GM21825 (cell line): ENCODE measurements at regions not wholly inside any gene's neighbourhood (a gene's known extent, or its start where the extent isn't known, plus 50 kb on each side); places are given as distances from the start of the nearest gene placed in this dataset.

Experiments used
- ATAC-seq: cut with Tn5 transposase; IDR thresholded peaks from one replicate; pipeline ENCODE4 v1.9.1; 2021; ENCODE audit warnings: mild to moderate bottlenecking, moderate library complexity; ENCODE audit not compliant: unreplicated experiment

DNA sequence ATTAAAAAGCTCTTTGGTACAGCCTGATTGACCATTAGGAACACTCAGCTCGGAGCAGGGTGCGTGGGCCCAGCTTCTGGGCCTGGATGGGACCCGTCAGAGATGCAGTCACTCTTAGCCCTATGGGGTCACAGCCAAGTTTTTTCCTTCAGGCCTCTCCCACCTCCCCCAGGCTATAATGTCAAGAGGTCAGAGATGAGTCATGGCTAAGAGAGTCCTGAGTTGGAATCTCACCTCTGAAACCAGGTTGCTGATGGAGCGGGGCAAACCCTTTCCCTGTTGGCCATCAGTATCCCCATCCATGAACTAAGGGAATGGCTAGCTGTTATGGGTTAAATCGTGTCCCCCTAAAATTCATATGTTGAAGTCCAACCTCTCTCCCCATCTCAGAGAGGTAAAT is 195.9 kb upstream of the POU3F1 start:
- no peak for ATAC-seq

DNA sequence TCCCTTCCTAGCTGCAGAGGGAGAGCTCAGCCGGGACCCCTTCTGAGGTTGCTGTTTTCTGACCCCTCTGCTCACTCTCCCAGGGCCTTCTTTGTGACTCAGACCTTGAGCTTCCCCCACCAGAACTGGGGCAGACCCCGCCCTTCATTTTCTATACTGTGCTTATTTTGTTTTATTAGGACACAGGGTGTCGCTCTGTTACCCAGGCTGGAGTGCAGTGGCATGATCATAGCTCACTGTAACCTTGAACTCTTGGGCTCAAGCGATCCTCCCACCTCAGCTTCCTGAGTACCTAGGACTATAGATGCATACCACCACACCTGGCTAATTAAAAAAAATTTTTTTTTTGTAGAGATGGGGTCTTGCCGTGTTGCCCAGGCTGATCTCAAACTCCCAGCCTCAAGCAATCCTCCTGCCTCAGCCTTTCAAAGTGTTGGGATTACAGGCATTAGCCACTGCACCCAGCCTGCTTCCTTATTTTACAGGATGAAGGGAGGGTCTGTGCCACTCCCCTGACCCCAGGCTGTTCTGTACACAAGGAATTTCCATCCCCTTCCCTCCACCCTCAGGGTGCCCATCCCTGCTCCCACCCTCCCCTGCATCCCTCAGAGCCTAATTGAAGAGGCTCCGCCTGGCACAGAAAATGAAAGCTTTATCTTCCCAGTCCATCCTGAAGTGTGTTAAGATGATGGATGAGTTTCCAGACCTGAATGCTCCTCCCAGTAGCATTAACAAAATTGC is 195.2 kb upstream of the POU3F1 start:
- no peak for ATAC-seq

DNA sequence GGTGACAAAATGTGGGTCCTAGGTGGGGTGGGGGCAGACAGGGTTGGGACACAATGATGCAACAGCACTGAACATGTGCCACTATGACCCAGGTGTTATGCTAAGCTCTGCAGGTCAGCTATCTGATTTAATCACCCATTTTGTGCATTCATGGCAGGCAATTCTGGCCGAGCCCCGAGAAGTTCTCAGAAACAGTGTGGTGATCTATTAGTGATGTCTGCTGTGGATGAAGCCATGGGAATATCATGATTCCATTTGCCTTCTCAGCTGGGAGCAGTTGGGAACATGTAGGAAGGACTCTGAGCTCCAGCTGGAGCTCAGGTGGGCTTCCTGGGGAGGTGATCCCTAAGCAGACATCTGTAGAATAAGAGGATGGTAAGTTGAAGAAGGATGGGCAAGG is 194.0 kb upstream of the POU3F1 start:
- ATAC-seq: no peak

- no peak for ATAC-seq
Observed at GRCh38 chr1:38239258-38239835, 192.8 kb upstream of the POU3F1 start.

DNA sequence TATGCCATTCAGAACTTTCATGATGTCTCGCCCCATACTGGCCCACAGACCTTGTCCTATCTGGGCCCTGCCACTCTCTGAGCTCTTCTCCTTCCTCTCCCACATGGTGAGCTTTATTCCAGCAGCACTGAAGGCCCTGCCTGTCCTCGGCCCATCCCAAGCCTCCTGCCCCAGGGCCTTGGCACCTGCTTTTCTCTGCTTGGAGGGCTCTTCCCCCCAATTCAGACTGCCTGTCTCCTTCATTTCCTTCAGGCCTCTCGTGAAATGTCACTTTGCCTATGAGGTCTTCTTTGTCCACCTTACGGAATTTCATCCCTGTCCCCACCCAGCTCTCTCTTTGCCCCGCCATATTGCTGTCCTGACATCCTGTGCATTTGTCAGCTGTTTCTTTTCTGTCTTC is 191.7 kb upstream of the POU3F1 start:
- no peak for ATAC-seq

- no peak for ATAC-seq
Observed at GRCh38 chr1:38235705-38236104, 189.1 kb upstream of the POU3F1 start.

DNA sequence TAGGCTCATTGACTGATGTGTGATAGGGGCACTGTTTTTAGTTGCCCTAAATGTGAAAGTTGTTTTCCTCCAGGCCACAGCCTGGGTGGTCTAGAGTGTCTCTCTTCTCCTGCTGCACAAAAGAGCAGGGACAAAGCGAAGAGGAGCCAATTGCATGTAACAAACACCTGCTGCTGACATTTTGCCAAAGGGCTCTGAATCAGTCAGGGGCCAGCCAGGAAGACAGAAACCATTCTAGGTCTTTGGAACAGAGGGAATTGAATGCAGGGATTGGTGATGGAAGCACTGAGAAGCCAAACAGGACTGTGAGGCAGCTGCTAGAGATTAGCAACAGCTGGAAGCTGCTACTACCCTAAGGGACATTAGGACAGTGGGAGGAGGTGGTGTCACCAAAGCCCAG is 185.3 kb upstream of the POU3F1 start:
- ATAC-seq: no peak

GRCh38 chr1:38228718-38229117 is 182.1 kb upstream of the POU3F1 start:
- no peak for ATAC-seq

- ATAC-seq: no peak
Observed at GRCh38 chr1:38225745-38226144, 179.2 kb upstream of the POU3F1 start.

GRCh38 chr1:38223391-38223790 is 176.8 kb upstream of the POU3F1 start:
- no peak for ATAC-seq

DNA sequence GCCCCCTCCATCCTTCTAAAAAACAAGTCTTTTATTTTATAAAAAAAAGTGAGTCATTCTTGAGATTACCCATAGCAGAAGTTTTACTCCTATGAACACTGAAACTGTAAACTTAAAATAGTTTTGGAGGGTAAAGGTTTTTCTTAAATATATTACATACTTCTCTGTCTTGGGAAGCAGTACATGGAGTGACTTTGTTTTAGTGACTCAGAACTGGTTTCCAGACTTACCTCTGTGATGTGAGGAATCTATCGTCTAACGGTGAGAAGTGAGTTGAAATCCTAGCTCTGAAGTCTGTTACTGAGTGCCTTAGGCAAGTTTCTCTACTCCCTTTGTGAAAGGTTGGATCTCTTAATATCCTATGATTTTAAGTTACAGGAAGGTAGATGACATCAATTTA is 176.3 kb upstream of the POU3F1 start:
- ATAC-seq: no peak

- ATAC-seq: no peak
Observed at GRCh38 chr1:38221006-38221649, 174.5 kb upstream of the POU3F1 start.

GRCh38 chr1:38217316-38217715 is 170.7 kb upstream of the POU3F1 start:
- no peak for ATAC-seq

DNA sequence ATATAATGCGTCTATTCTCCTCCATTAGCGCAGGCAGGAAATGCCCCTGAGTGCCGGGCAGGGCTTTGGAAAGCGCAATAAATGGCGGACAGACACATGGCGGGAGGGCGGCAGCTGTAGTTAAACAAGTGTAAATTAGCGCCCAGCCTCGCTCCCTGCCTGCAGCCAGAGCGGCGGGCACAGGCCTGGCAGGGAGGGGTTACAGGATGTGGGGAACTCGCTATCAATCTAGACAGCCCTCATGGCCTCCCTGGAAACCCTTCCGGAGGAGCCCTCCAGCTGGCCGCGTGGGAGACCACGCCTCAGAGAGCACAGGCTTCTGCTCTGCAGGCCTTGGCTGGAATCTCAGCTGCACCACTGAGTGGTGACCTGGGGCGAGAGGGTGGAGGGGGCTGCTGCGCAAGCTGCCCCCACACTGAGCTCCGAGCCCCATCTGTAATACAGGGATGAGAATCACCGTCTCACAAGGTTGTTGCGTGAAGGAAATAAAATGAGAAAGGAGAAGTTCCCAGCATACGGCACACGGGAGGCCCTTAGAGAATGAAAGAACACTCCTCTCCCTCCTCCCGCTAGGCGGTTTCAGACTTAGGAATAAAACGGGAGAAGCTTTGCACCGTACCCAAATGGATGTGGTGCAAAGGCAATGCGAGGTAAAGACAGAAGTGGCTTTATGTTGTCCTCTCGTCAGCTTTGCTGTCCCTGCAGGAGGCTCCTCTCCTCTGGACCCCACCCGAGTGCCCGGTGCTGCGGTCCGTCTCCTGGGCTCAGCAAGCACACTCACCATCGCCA is 167.2 kb upstream of the POU3F1 start:
- ATAC-seq: no peak

GRCh38 chr1:38210895-38211177 is 164.2 kb upstream of the POU3F1 start:
- ATAC-seq: no peak

- ATAC-seq: no peak
Observed at GRCh38 chr1:38210021-38210894, 163.7 kb upstream of the POU3F1 start.

- ATAC-seq: no peak
Observed at GRCh38 chr1:38208716-38209632, 162.4 kb upstream of the POU3F1 start.

DNA sequence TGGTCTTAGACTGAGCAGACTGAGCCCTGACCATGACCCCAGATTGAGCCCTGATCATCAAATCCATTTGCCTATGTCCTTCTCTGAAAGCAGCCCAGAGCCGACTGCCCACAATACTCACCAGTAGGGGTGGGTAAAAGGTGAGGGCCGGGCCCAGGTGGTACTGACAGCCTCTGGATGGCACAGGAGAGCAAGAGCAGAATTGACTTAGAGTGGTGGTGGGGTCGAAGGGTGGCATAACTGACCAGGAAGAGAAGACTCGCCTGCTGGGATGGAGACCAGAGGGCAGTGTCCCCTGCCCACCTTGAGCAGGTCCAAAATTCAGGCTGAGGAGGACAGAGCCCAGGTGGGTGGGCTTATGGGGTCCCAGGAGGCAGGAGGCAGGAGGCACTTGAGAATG is 161.3 kb upstream of the POU3F1 start:
- ATAC-seq: no peak

DNA sequence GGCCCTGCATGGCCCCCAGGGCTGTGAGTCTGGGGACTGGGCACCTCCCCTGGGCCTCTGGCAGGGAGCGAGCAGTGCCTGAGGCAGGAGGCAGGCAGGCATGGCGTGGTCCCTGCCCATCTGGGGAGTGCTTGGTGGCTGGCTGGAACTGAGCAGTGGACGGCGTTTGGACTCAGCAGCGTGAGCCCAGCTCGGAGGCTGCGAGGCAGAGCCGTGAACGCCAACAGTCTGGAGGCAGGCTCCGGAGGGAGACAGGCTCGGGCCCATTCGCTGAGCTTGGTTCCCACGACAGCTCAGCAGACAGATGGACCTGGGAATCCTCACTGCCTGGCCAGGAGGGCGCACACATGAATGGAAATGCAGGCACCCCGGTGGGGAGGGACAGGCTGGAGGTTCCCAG is 160.7 kb upstream of the POU3F1 start:
- no peak for ATAC-seq

DNA sequence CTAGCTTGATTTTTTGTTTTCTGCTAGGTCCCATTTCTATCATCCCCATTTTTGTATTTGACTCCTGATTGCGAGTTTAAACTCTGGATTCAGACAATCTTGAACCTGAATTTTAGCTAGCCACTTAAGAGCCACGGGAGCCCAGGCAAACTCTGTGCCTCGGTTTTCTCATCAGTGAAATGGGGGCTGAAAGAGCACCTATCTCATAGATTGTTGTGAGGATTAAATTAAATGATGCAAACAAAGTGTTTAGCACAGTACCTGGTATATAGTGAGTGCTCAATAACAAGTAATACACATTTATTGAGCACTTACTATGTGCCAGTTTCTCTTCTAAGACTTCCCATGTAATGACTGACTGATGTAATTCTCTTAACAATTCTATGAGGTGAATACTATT is 158.1 kb upstream of the POU3F1 start:
- no peak for ATAC-seq
